ENCODE measurements at regions not wholly inside any gene's neighbourhood (a gene's known extent, or its start where the extent isn't known, plus 50 kb on each side); places are given as distances from the start of the nearest gene placed in this dataset.

DNA sequence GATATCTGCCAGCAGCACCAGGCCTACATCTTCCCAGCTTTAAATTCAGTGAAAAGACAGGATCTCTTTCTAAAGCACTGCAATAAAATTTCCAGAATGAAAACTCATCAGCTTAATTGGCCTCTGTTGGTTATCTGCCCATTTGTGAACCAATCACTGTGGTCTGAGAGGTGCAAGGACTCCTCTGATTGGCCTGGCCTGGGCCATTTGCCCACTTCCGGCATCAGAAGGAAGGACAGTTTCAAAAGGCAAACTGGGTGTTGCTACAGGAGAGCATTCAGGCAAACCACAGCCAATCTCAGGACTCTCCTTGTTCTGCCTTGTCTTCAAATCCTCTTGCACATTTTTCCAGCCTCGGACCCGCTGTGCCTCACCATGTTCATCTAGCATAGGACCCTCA is 163.9 kb upstream of the CCDC150 start:
- H3K27me3 Mint-ChIP-seq (ENCODE audit: low read depth in 3 of 3), result peaks cover 2 to 8% (median 7%) of the 10 kb centered on the region in 3 donors
- H3K4me2 ChIP-seq (replicated peaks; ENCODE audit: extremely low read depth, low read length, poor library complexity, severe bottlenecking), result no peak overlapping the region
- no peaks in the 10 kb centered on the region for H3K4me1 Mint-ChIP-seq
- no peaks in the 10 kb centered on the region for H3K36me3 Mint-ChIP-seq
- H3K79me2 ChIP-seq (ENCODE audit: insufficient read depth, low read length), result no peaks in the 10 kb centered on the region
- 92% methylated on average over 1 of the region's 3 CpGs for WGBS (ENCODE audit: insufficient coverage)
- no peak overlapping the region for H3K9ac ChIP-seq (ENCODE audit: insufficient read depth, low read length, poor library complexity, severe bottlenecking)
- H4K20me1 ChIP-seq (ENCODE audit: insufficient read depth, low read length), result no peaks in the 10 kb centered on the region
- H3K36me3 ChIP-seq (replicated peaks in 1 of 2; ENCODE audit: control insufficient read depth in 1 of 2, insufficient read depth in 2 of 2, low read length in 2 of 2), result no peaks in the 10 kb centered on the region
- no peak overlapping the region for H3K4me3 Mint-ChIP-seq
- H3K9me3 Mint-ChIP-seq, result peaks cover 0 to 1% (median 0%) of the 10 kb centered on the region in 7 donors
- H3K27ac Mint-ChIP-seq, result peak overlapping the region in 1 of 7 donors; percentile 15
- DNase-seq, result no peak
- no peak overlapping the region for H3K27ac ChIP-seq (ENCODE audit: low read depth in 1 of 2, low read length in 2 of 2)
- TF ChIP-seq, protein P1, sequence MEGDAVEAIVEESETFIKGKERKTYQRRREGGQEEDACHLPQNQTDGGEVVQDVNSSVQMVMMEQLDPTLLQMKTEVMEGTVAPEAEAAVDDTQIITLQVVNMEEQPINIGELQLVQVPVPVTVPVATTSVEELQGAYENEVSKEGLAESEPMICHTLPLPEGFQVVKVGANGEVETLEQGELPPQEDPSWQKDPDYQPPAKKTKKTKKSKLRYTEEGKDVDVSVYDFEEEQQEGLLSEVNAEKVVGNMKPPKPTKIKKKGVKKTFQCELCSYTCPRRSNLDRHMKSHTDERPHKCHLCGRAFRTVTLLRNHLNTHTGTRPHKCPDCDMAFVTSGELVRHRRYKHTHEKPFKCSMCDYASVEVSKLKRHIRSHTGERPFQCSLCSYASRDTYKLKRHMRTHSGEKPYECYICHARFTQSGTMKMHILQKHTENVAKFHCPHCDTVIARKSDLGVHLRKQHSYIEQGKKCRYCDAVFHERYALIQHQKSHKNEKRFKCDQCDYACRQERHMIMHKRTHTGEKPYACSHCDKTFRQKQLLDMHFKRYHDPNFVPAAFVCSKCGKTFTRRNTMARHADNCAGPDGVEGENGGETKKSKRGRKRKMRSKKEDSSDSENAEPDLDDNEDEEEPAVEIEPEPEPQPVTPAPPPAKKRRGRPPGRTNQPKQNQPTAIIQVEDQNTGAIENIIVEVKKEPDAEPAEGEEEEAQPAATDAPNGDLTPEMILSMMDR (IDR thresholded peaks at IDR 0.05), result no peak
- no peaks in the 10 kb centered on the region for H3K9me3 ChIP-seq (replicated peaks in 1 of 2; ENCODE audit: control insufficient read depth in 1 of 2, insufficient read depth in 1 of 2, low read length in 2 of 2)
- H2AFZ ChIP-seq (ENCODE audit: insufficient read depth, low read depth, low read length, poor library complexity, severe bottlenecking), result no peak overlapping the region
- no peak overlapping the region for H3K4me3 ChIP-seq (replicated peaks in 1 of 3; ENCODE audit: low read depth in 2 of 3, low read length in 3 of 3)
- no peaks in the 10 kb centered on the region for H3K27me3 ChIP-seq (ENCODE audit: control insufficient read depth in 2 of 2, insufficient read depth in 2 of 2, low read length in 2 of 2)
- intact Hi-C loops (cut with micrococcal nuclease), result no loop called here
- no peaks in the 10 kb centered on the region for H3K4me1 ChIP-seq (ENCODE audit: control insufficient read depth in 1 of 2, insufficient read depth in 2 of 2, low read length in 2 of 2)

DNA sequence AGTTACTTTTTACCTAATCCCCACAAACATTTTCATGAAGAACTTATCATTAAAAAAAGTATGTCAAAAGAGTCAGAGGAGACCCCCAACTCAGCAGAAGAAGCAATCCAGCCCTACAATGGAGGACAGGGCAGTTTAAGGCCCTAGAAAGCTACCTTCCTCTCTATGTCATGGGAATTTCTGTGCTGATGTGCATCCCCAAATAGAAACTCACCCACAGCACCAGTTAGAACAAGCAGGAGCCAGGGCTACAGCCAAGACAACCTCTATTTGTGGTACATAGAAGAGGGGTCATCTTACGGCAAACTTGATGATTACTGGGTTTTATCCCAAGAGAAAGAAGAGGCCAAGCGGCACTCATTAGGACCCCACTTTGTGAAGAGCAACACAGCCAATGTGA is 160.9 kb upstream of the CCDC150 start:
- H3K4me1 ChIP-seq (ENCODE audit: control insufficient read depth in 1 of 2, insufficient read depth in 2 of 2, low read length in 2 of 2), result no peaks in the 10 kb centered on the region
- intact Hi-C loops (cut with micrococcal nuclease), result no loop called here
- Mint-ChIP-seq H3K27me3 (ENCODE audit: low read depth in 3 of 3) (peaks cover 2 to 7% (median 5%) of the 10 kb centered on the region in 3 donors), H3K36me3 (no peaks in the 10 kb centered on the region), H3K4me1 (no peaks in the 10 kb centered on the region), H3K27ac (no peak overlapping the region), H3K9me3 (peaks cover 0 to 3% (median 0%) of the 10 kb centered on the region in 7 donors), H3K4me3 (no peak overlapping the region)
- no peak overlapping the region for H3K9ac ChIP-seq (ENCODE audit: insufficient read depth, low read length, poor library complexity, severe bottlenecking)
- no CpG with 5 or more reads among the region's 2 CpGs for WGBS (ENCODE audit: insufficient coverage)
- no peaks in the 10 kb centered on the region for H3K36me3 ChIP-seq (replicated peaks in 1 of 2; ENCODE audit: control insufficient read depth in 1 of 2, insufficient read depth in 2 of 2, low read length in 2 of 2)
- H3K9me3 ChIP-seq (replicated peaks in 1 of 2; ENCODE audit: control insufficient read depth in 1 of 2, insufficient read depth in 1 of 2, low read length in 2 of 2), result no peaks in the 10 kb centered on the region
- no peak overlapping the region for H3K27ac ChIP-seq (ENCODE audit: low read depth in 1 of 2, low read length in 2 of 2)
- no peak overlapping the region for H2AFZ ChIP-seq (ENCODE audit: insufficient read depth, low read depth, low read length, poor library complexity, severe bottlenecking)
- no peaks in the 10 kb centered on the region for H4K20me1 ChIP-seq (ENCODE audit: insufficient read depth, low read length)
- H3K4me3 ChIP-seq (replicated peaks in 1 of 3; ENCODE audit: low read depth in 2 of 3, low read length in 3 of 3), result no peak overlapping the region
- H3K79me2 ChIP-seq (ENCODE audit: insufficient read depth, low read length), result no peaks in the 10 kb centered on the region
- no peak for DNase-seq
- no peak overlapping the region for H3K4me2 ChIP-seq (replicated peaks; ENCODE audit: extremely low read depth, low read length, poor library complexity, severe bottlenecking)
- H3K27me3 ChIP-seq (ENCODE audit: control insufficient read depth in 2 of 2, insufficient read depth in 2 of 2, low read length in 2 of 2), result no peaks in the 10 kb centered on the region
- TF ChIP-seq, protein P1 (IDR thresholded peaks at IDR 0.05), result no peak

All from CD14-positive monocyte (primary cell).